Fibroblast of lung (primary cell): ENCODE measurements at regions not wholly inside any gene's neighbourhood (a gene's known extent, or its start where the extent isn't known, plus 50 kb on each side); places are given as distances from the start of the nearest gene placed in this dataset.

Source experiments
- CTCF ChIP-seq, 2 donors: IDR thresholded peaks in 1 of 2; conservative IDR thresholded peaks in 1 of 2; 1 replicate in 1 of 2; 2 replicates in 1 of 2; pipeline ENCODE4 v1.5.1; 2011 to 2012; ENCODE audit warnings: low read length in 2 of 2, control low read depth in 1 of 2, inconsistent platforms in 1 of 2, low read depth in 1 of 2, mild to moderate bottlenecking in 1 of 2
- EZH2 ChIP-seq: IDR thresholded peaks from 2 replicates; pipeline ENCODE4 v1.5.1; 2012; ENCODE audit warnings: low read length, control low read depth, mild to moderate bottlenecking; ENCODE audit errors: missing control alignments

GRCh38 chr4:187919966-187920365 lies 75.6 kb upstream of the ZFP42 start:
- TF ChIP-seq CTCF (conservative IDR thresholded peaks at IDR 0.05 in 1 of 2, IDR thresholded peaks at IDR 0.05 in 1 of 2; ENCODE audit: low read depth in 1 of 2, low read length in 2 of 2) (no peak), EZH2 (no peak)
